Right atrium auricular region (tissue), 2 donors: ENCODE measurements at regions not wholly inside any gene's neighbourhood (a gene's known extent, or its start where the extent isn't known, plus 50 kb on each side); places are given as distances from the start of the nearest gene placed in this dataset.

Experiments used
- DNase-seq: peaks from one replicate; pipeline ENCODE4 v3.0.0-alpha.2; 2019; ENCODE audit warnings: low spot score
- H3K27ac ChIP-seq, 2 donors: fragments of 200-600 bp; sonication (generic); 1 replicate in 1 of 2; 2 replicates in 1 of 2; pipeline ENCODE4 v1.5.1; 2016 to 2019
- H3K27me3 ChIP-seq, 2 donors: fragments of 200-600 bp; sonication (generic); one replicate each; pipeline versions ENCODE4 v1.5.1 to v1.6.0; 2017 to 2019
- H3K36me3 ChIP-seq: fragments of 200-600 bp; sonication (generic); one replicate; pipeline ENCODE4 v1.5.1; 2016
- H3K4me1 ChIP-seq, 2 donors: fragments of 200-600 bp; sonication (generic); one replicate each; pipeline versions ENCODE4 v1.5.1 to v1.6.0; 2017 to 2019
- H3K4me3 ChIP-seq, 2 donors: fragments of 200-600 bp; sonication (generic); 1 replicate in 1 of 2; 2 replicates in 1 of 2; pipeline ENCODE4 v1.5.1; 2017 to 2019; ENCODE audit warnings: mild to moderate bottlenecking in 1 of 2, moderate library complexity in 1 of 2
- H3K9me3 ChIP-seq, 2 donors: fragments of 200-600 bp; sonication (generic); one replicate each; pipeline ENCODE4 v1.5.1; 2019
- CTCF ChIP-seq, 2 donors: fragments of 200-600 bp; sonication (generic); IDR thresholded peaks; one replicate each; pipeline ENCODE4 v1.5.1; 2019; ENCODE audit warnings: antibody characterized with exemption in 2 of 2

- peaks cover 0 to 36% of the 10 kb centered on the region in 2 donors for H3K4me1 ChIP-seq
- peak in 1 of 2 donors; percentile 43 for TF ChIP-seq CTCF (IDR thresholded peaks at IDR 0.05)
- no peak overlapping the region for H3K4me3 ChIP-seq
- no peak overlapping the region for H3K27ac ChIP-seq
- H3K36me3 ChIP-seq: no peaks in the 10 kb centered on the region
- peaks cover 0 to 6% of the 10 kb centered on the region in 2 donors for H3K27me3 ChIP-seq
- no peak for DNase-seq
- no peaks in the 10 kb centered on the region for H3K9me3 ChIP-seq
These were observed 150.6 kb downstream of the ERCC6L2 start for GRCh38 chr9:96025995-96026602.

- H3K4me3 ChIP-seq: no peak overlapping the region
- H3K27me3 ChIP-seq: peaks cover 0 to 9% of the 10 kb centered on the region in 2 donors
- peaks cover 0 to 48% of the 10 kb centered on the region in 2 donors for H3K4me1 ChIP-seq
- no peak overlapping the region for H3K27ac ChIP-seq
- no peaks in the 10 kb centered on the region for H3K36me3 ChIP-seq
- DNase-seq: no peak
- TF ChIP-seq CTCF (IDR thresholded peaks at IDR 0.05): no peak
- H3K9me3 ChIP-seq: no peaks in the 10 kb centered on the region
These were observed 148.0 kb downstream of the ERCC6L2 start for GRCh38 chr9:96023486-96023885.

- TF ChIP-seq CTCF (IDR thresholded peaks at IDR 0.05): no peak
- DNase-seq: no peak
- Histone ChIP-seq H3K27me3 (peaks cover 0 to 9% of the 10 kb centered on the region in 2 donors), H3K4me3 (peak overlapping the region in 1 of 2 donors; percentile 53), H3K36me3 (no peaks in the 10 kb centered on the region), H3K4me1 (peaks cover 0 to 41% of the 10 kb centered on the region in 2 donors), H3K27ac (peak overlapping the region; percentile 39 to 70), H3K9me3 (no peaks in the 10 kb centered on the region)
These were observed 147.1 kb downstream of the ERCC6L2 start for GRCh38 chr9:96022445-96023051.

- no peak for TF ChIP-seq CTCF (IDR thresholded peaks at IDR 0.05)
- Histone ChIP-seq H3K27me3 (peaks cover 0 to 9% of the 10 kb centered on the region in 2 donors), H3K4me1 (peaks cover 0 to 34% of the 10 kb centered on the region in 2 donors), H3K4me3 (peak overlapping the region; percentile 34 to 53), H3K9me3 (no peaks in the 10 kb centered on the region), H3K27ac (peak overlapping the region; percentile 39 to 70), H3K36me3 (no peaks in the 10 kb centered on the region)
- DNase-seq: no peak
These were observed 146.3 kb downstream of the ERCC6L2 start for GRCh38 chr9:96021551-96022444.

- TF ChIP-seq CTCF (IDR thresholded peaks at IDR 0.05): no peak
These were observed 145.5 kb downstream of the ERCC6L2 start for GRCh38 chr9:96020792-96021550.

More at GRCh38 chr9:96020792-96021550, 145.5 kb downstream of the ERCC6L2 start:
- peak overlapping the region; percentile 39 to 70 for H3K27ac ChIP-seq
- no peaks in the 10 kb centered on the region for H3K9me3 ChIP-seq
- H3K36me3 ChIP-seq: no peaks in the 10 kb centered on the region
- peak overlapping the region; percentile 34 to 53 for H3K4me3 ChIP-seq
- peaks cover 0 to 33% of the 10 kb centered on the region in 2 donors for H3K4me1 ChIP-seq
- peaks cover 0 to 9% of the 10 kb centered on the region in 2 donors for H3K27me3 ChIP-seq
- DNase-seq: no peak
